ENCODE measurements at regions not wholly inside any gene's neighbourhood (a gene's known extent, or its start where the extent isn't known, plus 50 kb on each side); places are given as distances from the start of the nearest gene placed in this dataset.

- TF ChIP-seq SUZ12 (IDR thresholded peaks at IDR 0.05; ENCODE audit: extremely low read depth, insufficient read depth, insufficient read length) (no peak), YY1 (IDR thresholded peaks at IDR 0.05; ENCODE audit: insufficient read depth, insufficient read length) (no peak), ZNF274 (IDR thresholded peaks at IDR 0.05; ENCODE audit: low read depth, low read length) (no peak)
These were observed 517.7 kb downstream of the BCOR start for GRCh38 chrX:39580043-39580442.

Data from NT2/D1 (cell line).